ENCODE measurements at regions not wholly inside any gene's neighbourhood (a gene's known extent, or its start where the extent isn't known, plus 50 kb on each side); places are given as distances from the start of the nearest gene placed in this dataset.

GRCh38 chr13:111961651-111962192 lies 105.2 kb upstream of the SOX1 start:
- H3K27ac Mint-ChIP-seq (ENCODE audit: unreplicated experiment) = no peak overlapping the region
- no peak overlapping the region for H3K4me3 Mint-ChIP-seq (ENCODE audit: unreplicated experiment)
- no peak for TF ChIP-seq CTCF (IDR thresholded peaks at IDR 0.05)
- DNase-seq (ENCODE audit: low spot score) = no peak
- H3K9me3 Mint-ChIP-seq (ENCODE audit: low read depth) = no peaks in the 10 kb centered on the region
- H3K36me3 Mint-ChIP-seq (ENCODE audit: low read depth) = no peaks in the 10 kb centered on the region
- H3K4me1 Mint-ChIP-seq (ENCODE audit: low read depth) = no peaks in the 10 kb centered on the region
- H3K27me3 Mint-ChIP-seq (ENCODE audit: low read depth) = no peaks in the 10 kb centered on the region

- H3K4me1 Mint-ChIP-seq (ENCODE audit: low read depth) = no peaks in the 10 kb centered on the region
- TF ChIP-seq CTCF (IDR thresholded peaks at IDR 0.05) = no peak
- no peak overlapping the region for H3K27ac Mint-ChIP-seq (ENCODE audit: unreplicated experiment)
- H3K27me3 Mint-ChIP-seq (ENCODE audit: low read depth) = peaks cover 3% of the 10 kb centered on the region
- no peaks in the 10 kb centered on the region for H3K36me3 Mint-ChIP-seq (ENCODE audit: low read depth)
- no peak overlapping the region for H3K4me3 Mint-ChIP-seq (ENCODE audit: unreplicated experiment)
- H3K9me3 Mint-ChIP-seq (ENCODE audit: low read depth) = no peaks in the 10 kb centered on the region
- DNase-seq (ENCODE audit: low spot score) = peak; percentile 82
These were observed 104.5 kb upstream of the SOX1 start for GRCh38 chr13:111962431-111962891.

- H3K36me3 Mint-ChIP-seq (ENCODE audit: low read depth) = no peaks in the 10 kb centered on the region
- no peak for DNase-seq (ENCODE audit: low spot score)
These were observed 103.9 kb upstream of the SOX1 start for GRCh38 chr13:111963031-111963430.

GRCh38 chr13:111964411-111965035 lies 102.4 kb upstream of the SOX1 start:
- TF ChIP-seq CTCF (IDR thresholded peaks at IDR 0.05) = no peak
- peaks cover 8% of the 10 kb centered on the region for H3K27me3 Mint-ChIP-seq (ENCODE audit: low read depth)
- no peak overlapping the region for H3K4me3 Mint-ChIP-seq (ENCODE audit: unreplicated experiment)
- no peaks in the 10 kb centered on the region for H3K36me3 Mint-ChIP-seq (ENCODE audit: low read depth)
- H3K4me1 Mint-ChIP-seq (ENCODE audit: low read depth) = no peaks in the 10 kb centered on the region
- no peak for DNase-seq (ENCODE audit: low spot score)
- no peak overlapping the region for H3K27ac Mint-ChIP-seq (ENCODE audit: unreplicated experiment)
- H3K9me3 Mint-ChIP-seq (ENCODE audit: low read depth) = no peaks in the 10 kb centered on the region

More at GRCh38 chr13:111963031-111963430, 103.9 kb upstream of the SOX1 start:
- Mint-ChIP-seq H3K9me3 (ENCODE audit: low read depth) (no peaks in the 10 kb centered on the region), H3K4me3 (ENCODE audit: unreplicated experiment) (no peak overlapping the region), H3K27ac (ENCODE audit: unreplicated experiment) (no peak overlapping the region), H3K4me1 (ENCODE audit: low read depth) (no peaks in the 10 kb centered on the region), H3K27me3 (ENCODE audit: low read depth) (peaks cover 5% of the 10 kb centered on the region)
- TF ChIP-seq CTCF (IDR thresholded peaks at IDR 0.05) = no peak

GRCh38 chr13:111965466-111966214 lies 101.3 kb upstream of the SOX1 start:
- DNase-seq (ENCODE audit: low spot score) = no peak
- peaks cover 8% of the 10 kb centered on the region for H3K27me3 Mint-ChIP-seq (ENCODE audit: low read depth)
- no peaks in the 10 kb centered on the region for H3K4me1 Mint-ChIP-seq (ENCODE audit: low read depth)
- no peaks in the 10 kb centered on the region for H3K36me3 Mint-ChIP-seq (ENCODE audit: low read depth)
- H3K4me3 Mint-ChIP-seq (ENCODE audit: unreplicated experiment) = no peak overlapping the region
- H3K27ac Mint-ChIP-seq (ENCODE audit: unreplicated experiment) = no peak overlapping the region
- no peaks in the 10 kb centered on the region for H3K9me3 Mint-ChIP-seq (ENCODE audit: low read depth)
- no peak for TF ChIP-seq CTCF (IDR thresholded peaks at IDR 0.05)
